ENCODE measurements at regions not wholly inside any gene's neighbourhood (a gene's known extent, or its start where the extent isn't known, plus 50 kb on each side); places are given as distances from the start of the nearest gene placed in this dataset.

GRCh38 chr5:143509758-143510221 lies 106.3 kb upstream of the NR3C1 start:
- TF ChIP-seq, protein P1, sequence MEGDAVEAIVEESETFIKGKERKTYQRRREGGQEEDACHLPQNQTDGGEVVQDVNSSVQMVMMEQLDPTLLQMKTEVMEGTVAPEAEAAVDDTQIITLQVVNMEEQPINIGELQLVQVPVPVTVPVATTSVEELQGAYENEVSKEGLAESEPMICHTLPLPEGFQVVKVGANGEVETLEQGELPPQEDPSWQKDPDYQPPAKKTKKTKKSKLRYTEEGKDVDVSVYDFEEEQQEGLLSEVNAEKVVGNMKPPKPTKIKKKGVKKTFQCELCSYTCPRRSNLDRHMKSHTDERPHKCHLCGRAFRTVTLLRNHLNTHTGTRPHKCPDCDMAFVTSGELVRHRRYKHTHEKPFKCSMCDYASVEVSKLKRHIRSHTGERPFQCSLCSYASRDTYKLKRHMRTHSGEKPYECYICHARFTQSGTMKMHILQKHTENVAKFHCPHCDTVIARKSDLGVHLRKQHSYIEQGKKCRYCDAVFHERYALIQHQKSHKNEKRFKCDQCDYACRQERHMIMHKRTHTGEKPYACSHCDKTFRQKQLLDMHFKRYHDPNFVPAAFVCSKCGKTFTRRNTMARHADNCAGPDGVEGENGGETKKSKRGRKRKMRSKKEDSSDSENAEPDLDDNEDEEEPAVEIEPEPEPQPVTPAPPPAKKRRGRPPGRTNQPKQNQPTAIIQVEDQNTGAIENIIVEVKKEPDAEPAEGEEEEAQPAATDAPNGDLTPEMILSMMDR (IDR thresholded peaks at IDR 0.05) = no peak
- TF ChIP-seq POLR2A (IDR thresholded peaks at IDR 0.05) = no peak
- TF ChIP-seq POLR2AphosphoS5 (IDR thresholded peaks at IDR 0.05) = no peak

All from gastroesophageal sphincter (tissue), 3 donors.